PC-3 (cell line): ENCODE measurements at regions not wholly inside any gene's neighbourhood (a gene's known extent, or its start where the extent isn't known, plus 50 kb on each side); places are given as distances from the start of the nearest gene placed in this dataset.

Experiments
- ATAC-seq: fragments of 200-7000 bp; cut with Tn5 transposase; 2 replicates; pipeline ENCODE4 v1.9.1; 2020; ENCODE audit warnings: mild to moderate bottlenecking, moderate library complexity
- BruUV-seq: library from RNA; stranded (reverse); fragments of 400-500 nt; replicated peaks from 2 replicates; lab custom pipeline; 2021; lab: Mats Ljungman, UMichigan
- CTCF ChIA-PET: fragments of 300-600 bp; sonication (Branson Sonifier 250); formaldehyde crosslinking; loops from one replicate; lab custom pipeline; 2022; ENCODE audit warnings: antibody characterized with exemption; lab: Charles Lee
- POLR2A ChIA-PET: fragments of 300-600 bp; sonication (Branson Sonifier 250); formaldehyde crosslinking; loops from one replicate; lab custom pipeline; 2022; ENCODE audit warnings: antibody characterized with exemption; ENCODE audit not compliant: unreplicated experiment; lab: Charles Lee
- DNase-seq: peaks from one replicate; pipeline ENCODE4 v3.0.0-alpha.2; 2015
- H2AFZ ChIP-seq: fragments of 300-600 bp; sonication (generic); 2 replicates; pipeline ENCODE4 v1.6.0; 2016; ENCODE audit warnings: antibody characterized with exemption, low read length
- H3F3A ChIP-seq: fragments of 300-600 bp; sonication (generic); one replicate; pipeline ENCODE4 v1.6.0; 2017; ENCODE audit warnings: antibody characterized with exemption, low read length, control low read depth, mild to moderate bottlenecking; ENCODE audit not compliant: unreplicated experiment
- H3K27ac ChIP-seq: fragments of 300-600 bp; sonication (generic); 2 replicates; pipeline ENCODE4 v1.5.1; 2016; ENCODE audit warnings: mild to moderate bottlenecking, low read length
- H3K27me3 ChIP-seq: fragments of 300-600 bp; sonication (generic); 2 replicates; pipeline ENCODE4 v1.6.1; 2016; ENCODE audit warnings: low read length, mixed read lengths
- H3K36me3 ChIP-seq: fragments of 300-600 bp; sonication (generic); 2 replicates; pipeline ENCODE4 v1.6.1; 2016; ENCODE audit warnings: low read depth, mixed run types, low read length, mixed read lengths
- H3K4me1 ChIP-seq: fragments of 300-600 bp; sonication (generic); 2 replicates; pipeline ENCODE4 v1.5.1; 2016; ENCODE audit warnings: low read length; ENCODE audit not compliant: insufficient read depth
- H3K4me2 ChIP-seq: fragments of 300-600 bp; sonication (generic); 2 replicates; pipeline ENCODE4 v1.6.0; 2016; ENCODE audit warnings: low read length
- H3K4me3 ChIP-seq: fragments of 300-600 bp; sonication (generic); 2 replicates; pipeline ENCODE4 v1.5.1; 2016; ENCODE audit warnings: mild to moderate bottlenecking, low read length, mixed read lengths
- H3K79me2 ChIP-seq: fragments of 300-600 bp; sonication (generic); 2 replicates; pipeline ENCODE4 v1.6.1; 2017; ENCODE audit warnings: low read length, mixed read lengths
- H3K9ac ChIP-seq: fragments of 300-600 bp; sonication (generic); 2 replicates; pipeline ENCODE4 v1.6.0; 2016; ENCODE audit warnings: mild to moderate bottlenecking, low read length
- H3K9me2 ChIP-seq: fragments of 300-600 bp; sonication (generic); replicated peaks from 2 replicates; pipeline ENCODE4 v1.6.1; 2016; ENCODE audit warnings: mixed run types, low read length, mixed read lengths
- H3K9me3 ChIP-seq: fragments of 300-600 bp; sonication (generic); 2 replicates; pipeline ENCODE4 v1.6.1; 2016; ENCODE audit warnings: low read length, mixed read lengths
- H4K20me1 ChIP-seq: fragments of 300-600 bp; sonication (generic); 2 replicates; pipeline ENCODE4 v1.6.1; 2016; ENCODE audit warnings: low read length, mixed read lengths
- EZH2 ChIP-seq: fragments of 300-600 bp; sonication (generic); IDR thresholded peaks from one replicate; pipeline ENCODE4 v1.6.1; 2017; ENCODE audit warnings: antibody characterized with exemption, mild to moderate bottlenecking, low read length; ENCODE audit not compliant: unreplicated experiment
- EZH2phosphoT487 ChIP-seq: fragments of 300-600 bp; sonication (generic); IDR thresholded peaks from 2 replicates; pipeline ENCODE4 v1.6.1; 2018; ENCODE audit warnings: mild to moderate bottlenecking, antibody characterized with exemption, low read length, borderline replicate concordance
- intact Hi-C: fragments of 100-400 bp; cut with micrococcal nuclease; formaldehyde crosslinking; loops from 2 replicates; pipeline ENCODE4 v1.9.0; 2023
- TF ChIP-seq, protein P1 (sequence below): fragments of 300-600 bp; sonication (generic); conservative IDR thresholded peaks from 2 replicates; pipeline ENCODE4 v1.5.1; 2017; ENCODE audit warnings: antibody characterized with exemption, low read depth, mild to moderate bottlenecking, low read length

DNA sequence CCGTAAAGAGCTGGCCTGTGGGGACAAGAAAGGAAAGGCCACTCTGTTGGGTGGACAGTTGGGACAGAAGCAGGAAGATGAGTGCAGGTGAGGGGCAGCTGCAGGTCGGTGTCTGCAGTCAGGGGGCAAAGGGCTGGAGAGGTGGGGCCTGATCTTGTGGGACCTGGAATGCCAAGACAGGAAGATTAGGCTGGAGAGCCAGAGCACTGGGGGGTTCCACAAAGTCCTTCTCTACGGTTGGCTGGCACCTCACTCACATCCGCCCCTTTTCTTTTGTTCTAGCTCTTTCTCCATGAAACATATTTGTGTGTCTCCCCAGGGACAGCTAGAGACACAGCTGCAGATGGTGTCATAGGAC, 404.1 kb downstream of the PTPRU start:
- Histone ChIP-seq H3K4me3 (no peak overlapping the region), H3K9me3 (no peaks in the 10 kb centered on the region), H3K36me3 (no peaks in the 10 kb centered on the region), H3K9ac (no peak overlapping the region), H3K9me2 (no peaks in the 10 kb centered on the region), H3K4me1 (peaks cover 45% of the 10 kb centered on the region), H2AFZ (peak overlapping the region; percentile 29; the same call in 1 of the 2 replicates), H3K27me3 (no peaks in the 10 kb centered on the region), H3K4me2 (0 out of 2 replicates have a peak overlapping the region, but pooled peaks have one; percentile 11), H4K20me1 (no peaks in the 10 kb centered on the region), H3K27ac (peak overlapping the region; percentile 58), H3F3A (no peaks in the 10 kb centered on the region), H3K79me2 (no peaks in the 10 kb centered on the region)
- no TSS peak for BruUV-seq
- TF ChIP-seq, protein P1, sequence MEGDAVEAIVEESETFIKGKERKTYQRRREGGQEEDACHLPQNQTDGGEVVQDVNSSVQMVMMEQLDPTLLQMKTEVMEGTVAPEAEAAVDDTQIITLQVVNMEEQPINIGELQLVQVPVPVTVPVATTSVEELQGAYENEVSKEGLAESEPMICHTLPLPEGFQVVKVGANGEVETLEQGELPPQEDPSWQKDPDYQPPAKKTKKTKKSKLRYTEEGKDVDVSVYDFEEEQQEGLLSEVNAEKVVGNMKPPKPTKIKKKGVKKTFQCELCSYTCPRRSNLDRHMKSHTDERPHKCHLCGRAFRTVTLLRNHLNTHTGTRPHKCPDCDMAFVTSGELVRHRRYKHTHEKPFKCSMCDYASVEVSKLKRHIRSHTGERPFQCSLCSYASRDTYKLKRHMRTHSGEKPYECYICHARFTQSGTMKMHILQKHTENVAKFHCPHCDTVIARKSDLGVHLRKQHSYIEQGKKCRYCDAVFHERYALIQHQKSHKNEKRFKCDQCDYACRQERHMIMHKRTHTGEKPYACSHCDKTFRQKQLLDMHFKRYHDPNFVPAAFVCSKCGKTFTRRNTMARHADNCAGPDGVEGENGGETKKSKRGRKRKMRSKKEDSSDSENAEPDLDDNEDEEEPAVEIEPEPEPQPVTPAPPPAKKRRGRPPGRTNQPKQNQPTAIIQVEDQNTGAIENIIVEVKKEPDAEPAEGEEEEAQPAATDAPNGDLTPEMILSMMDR = no peak
- TF ChIP-seq EZH2phosphoT487 = no peak
- TF ChIP-seq EZH2 = no peak
- intact Hi-C loops = loop anchor here (10.0 kb wide), 1 partner anchor 406 kb away; the partner anchor contains the start of genes MECR and PTPRU
- ChIA-PET CTCF (no interaction called here), POLR2A (no interaction called here)
- ATAC-seq = no peak
- no peak for DNase-seq

DNA sequence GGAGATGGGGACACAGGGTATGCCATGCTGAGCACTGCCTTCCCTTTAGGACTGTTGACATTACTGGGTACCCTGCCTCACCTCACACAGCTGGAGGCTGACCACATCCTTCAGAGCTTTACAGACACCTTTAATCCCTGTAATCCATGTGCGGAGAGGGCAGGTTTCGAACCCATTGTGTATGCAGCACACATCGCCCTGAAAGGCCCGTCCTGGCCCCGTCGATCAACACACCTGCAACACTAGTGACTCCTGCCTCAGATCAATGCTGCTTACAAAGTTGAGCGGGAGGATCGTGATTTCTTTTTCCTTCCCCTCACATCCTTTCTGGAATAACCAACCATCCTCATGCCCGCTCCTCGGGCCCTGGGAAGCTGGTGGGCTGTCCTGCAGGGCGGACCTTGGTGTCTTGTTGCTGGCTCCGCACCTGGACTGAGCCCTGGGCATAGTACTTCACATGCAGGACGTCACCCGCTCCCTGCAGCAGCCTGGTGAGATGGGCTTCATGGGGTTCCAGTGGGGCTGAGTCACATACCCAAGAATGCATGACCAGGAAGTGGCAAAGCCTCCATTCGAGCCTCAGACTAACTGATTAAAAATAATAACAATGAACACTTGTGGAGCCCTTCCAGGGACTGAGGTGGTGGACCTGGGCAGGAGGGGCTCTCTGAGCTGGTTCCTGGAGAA, 403.6 kb downstream of the PTPRU start:
- no peaks in the 10 kb centered on the region for H3K9me2 ChIP-seq
- no peaks in the 10 kb centered on the region for H3F3A ChIP-seq
- ChIA-PET POLR2A (no interaction called here), CTCF (interaction anchor here (0.8 kb wide), 1 partner anchor 48 kb away, joined by 3 read pairs; no protein-coding TSS in a partner anchor)
- H3K27ac ChIP-seq = peak overlapping the region; percentile 58
- peak overlapping the region; percentile 11; the same call in 1 of the 2 replicates for H3K4me2 ChIP-seq
- H3K4me3 ChIP-seq = no peak overlapping the region
- H3K9ac ChIP-seq = no peak overlapping the region
- TF ChIP-seq, protein P1 = no peak
- H3K9me3 ChIP-seq = no peaks in the 10 kb centered on the region
- no peaks in the 10 kb centered on the region for H3K36me3 ChIP-seq
- ATAC-seq (peak; percentile 70), DNase-seq (peak; percentile 76)
- H3K27me3 ChIP-seq = no peaks in the 10 kb centered on the region
- peaks cover 45% of the 10 kb centered on the region for H3K4me1 ChIP-seq
- intact Hi-C loops = loop anchor here (1.0 to 10.0 kb wide), 6 partner anchors 43 to 1067 kb away; partner anchors contain the start of genes MECR and PTPRU
- H2AFZ ChIP-seq = peak overlapping the region; percentile 29; the same call in 1 of the 2 replicates
- H4K20me1 ChIP-seq = no peaks in the 10 kb centered on the region
- H3K79me2 ChIP-seq = no peaks in the 10 kb centered on the region
- no TSS peak for BruUV-seq
